Lower lobe of right lung (tissue), 2 donors: ENCODE measurements at regions not wholly inside any gene's neighbourhood (a gene's known extent, or its start where the extent isn't known, plus 50 kb on each side); places are given as distances from the start of the nearest gene placed in this dataset.
"Not testable (repeated sequence)": the region's sequence is repeated elsewhere in the genome, so short reads cannot be mapped to it uniquely, and the experiment has no call there.

Experiments
- ATAC-seq, 2 donors: fragments of 200-7000 bp; cut with Tn5 transposase; one replicate each; pipeline ENCODE4 v1.9.1; 2020 to 2022; ENCODE audit warnings: mild to moderate bottlenecking in 2 of 2, moderate library complexity in 2 of 2
- DNase-seq: peaks from one replicate; pipeline ENCODE4 v3.0.0-alpha.2; 2020
- H3K27ac ChIP-seq: fragments of 200-600 bp; one replicate; pipeline ENCODE4 v1.8.0; 2022
- H3K27me3 ChIP-seq: fragments of 200-600 bp; one replicate; pipeline ENCODE4 v1.8.0; 2022; ENCODE audit warnings: low read depth
- H3K36me3 ChIP-seq: fragments of 200-600 bp; one replicate; pipeline ENCODE4 v1.8.0; 2022; ENCODE audit warnings: mild to moderate bottlenecking
- H3K4me1 ChIP-seq: fragments of 200-600 bp; one replicate; pipeline ENCODE4 v1.8.0; 2022
- H3K4me3 ChIP-seq: fragments of 200-600 bp; one replicate; pipeline ENCODE4 v1.8.0; 2022; ENCODE audit warnings: mild to moderate bottlenecking
- H3K9me3 ChIP-seq: fragments of 200-600 bp; one replicate; pipeline ENCODE4 v1.8.0; 2022
- CTCF ChIP-seq: fragments of 200-600 bp; IDR thresholded peaks from one replicate; pipeline ENCODE4 v1.8.0; 2022; ENCODE audit warnings: antibody characterized with exemption, mild to moderate bottlenecking
- intact Hi-C: fragments of 100-400 bp; cut with DNase I; formaldehyde crosslinking; loops from one replicate; pipeline ENCODE4 v1.11.0; 2022
- donor health status: DM: no; HTN: yes; CAD: no; lungs with severe emphysema.

GRCh38 chr13:31605076-31605860 lies 134.1 kb upstream of the RXFP2 start:
- ATAC-seq, result no peak

GRCh38 chr13:31607531-31607930 lies 131.8 kb upstream of the RXFP2 start:
- H3K4me3 ChIP-seq, ATAC-seq, H3K4me1 ChIP-seq, H3K27ac ChIP-seq, H3K36me3 ChIP-seq, intact Hi-C loops, H3K9me3 ChIP-seq, H3K27me3 ChIP-seq, DNase-seq: not testable (repeated sequence)

More at GRCh38 chr13:31605076-31605860, 134.1 kb upstream of the RXFP2 start:
- Histone ChIP-seq H3K4me1 (no peaks in the 10 kb centered on the region), H3K4me3 (no peak overlapping the region), H3K27ac (no peak overlapping the region), H3K27me3 (no peaks in the 10 kb centered on the region), H3K9me3 (no peaks in the 10 kb centered on the region), H3K36me3 (no peaks in the 10 kb centered on the region)
- TF ChIP-seq CTCF, result no peak
- DNase-seq, result no peak
- intact Hi-C loops, result no loop called here

GRCh38 chr13:31608780-31609179 lies 130.5 kb upstream of the RXFP2 start:
- H3K4me3 ChIP-seq, H3K27me3 ChIP-seq, H3K9me3 ChIP-seq, ATAC-seq, intact Hi-C loops, DNase-seq, H3K27ac ChIP-seq, H3K36me3 ChIP-seq, H3K4me1 ChIP-seq: not testable (repeated sequence)

- Histone ChIP-seq H3K27ac (no peak overlapping the region), H3K4me3 (no peak overlapping the region), H3K9me3 (no peaks in the 10 kb centered on the region), H3K27me3 (no peaks in the 10 kb centered on the region), H3K4me1 (no peaks in the 10 kb centered on the region), H3K36me3 (no peaks in the 10 kb centered on the region)
- TF ChIP-seq CTCF, result no peak
- intact Hi-C loops, result no loop called here
- ATAC-seq (no peak), DNase-seq (no peak)
Measured at GRCh38 chr13:31610270-31610998, 128.9 kb upstream of the RXFP2 start.

DNA sequence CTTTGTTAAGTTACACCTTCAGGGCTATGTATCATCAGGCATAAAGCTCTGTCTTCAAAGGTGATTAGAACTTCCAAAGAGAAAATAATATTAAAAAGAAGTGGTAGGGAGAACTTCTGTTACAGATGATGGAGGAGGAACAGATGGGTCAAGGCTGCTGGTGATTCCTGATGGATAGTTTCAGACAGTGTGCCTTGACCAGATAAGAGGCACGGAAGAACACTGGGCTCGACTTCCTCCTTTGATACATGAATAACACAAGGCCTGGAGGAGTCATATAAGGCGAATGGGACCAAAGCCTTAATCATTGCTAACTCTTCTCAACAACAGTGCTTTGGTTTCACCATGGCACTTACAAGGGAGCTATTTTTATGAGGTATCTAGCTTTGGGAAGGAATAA lies 128.1 kb upstream of the RXFP2 start:
- H3K27me3 ChIP-seq, result no peaks in the 10 kb centered on the region
- H3K9me3 ChIP-seq, result no peaks in the 10 kb centered on the region
- H3K4me1 ChIP-seq, result no peaks in the 10 kb centered on the region
- intact Hi-C loops, result no loop called here
- no peak overlapping the region for H3K27ac ChIP-seq
- ATAC-seq (no peak), DNase-seq (no peak)
- no peaks in the 10 kb centered on the region for H3K36me3 ChIP-seq
- H3K4me3 ChIP-seq, result no peak overlapping the region
- TF ChIP-seq CTCF, result no peak

GRCh38 chr13:31614073-31614472 lies 125.3 kb upstream of the RXFP2 start:
- H3K36me3 ChIP-seq, result no peaks in the 10 kb centered on the region
- H3K27me3 ChIP-seq, result no peaks in the 10 kb centered on the region
- H3K4me3 ChIP-seq, result no peak overlapping the region
- no peaks in the 10 kb centered on the region for H3K4me1 ChIP-seq
- no peak for DNase-seq
- H3K27ac ChIP-seq, result no peak overlapping the region
- TF ChIP-seq CTCF, result no peak
- H3K9me3 ChIP-seq, result no peaks in the 10 kb centered on the region
- intact Hi-C loops, result no loop called here
- ATAC-seq, result no peak
